ENCODE measurements at regions not wholly inside any gene's neighbourhood (a gene's known extent, or its start where the extent isn't known, plus 50 kb on each side); places are given as distances from the start of the nearest gene placed in this dataset.

DNA sequence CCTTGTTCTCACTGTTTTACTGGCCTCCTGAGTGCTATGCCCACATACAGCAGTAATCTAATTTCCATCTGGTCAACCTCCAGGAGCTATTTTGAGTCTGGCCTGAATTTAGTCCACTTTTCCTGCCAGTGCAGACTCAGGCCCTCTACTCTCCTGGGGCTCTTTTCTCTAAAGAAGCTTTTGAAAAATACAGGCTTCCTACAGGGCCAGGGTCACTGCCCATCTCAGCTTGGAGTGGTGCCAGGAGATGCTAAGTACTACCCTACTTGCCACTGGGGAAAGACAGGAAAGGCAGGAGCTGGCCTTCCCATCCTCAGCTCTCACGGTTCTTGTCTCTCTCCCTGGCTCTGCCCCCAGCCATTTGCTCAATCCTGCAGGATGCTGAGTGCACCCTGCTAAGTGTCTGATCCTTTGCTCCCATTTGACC lies 101.7 kb upstream of the SERP2 start:
- Histone ChIP-seq H2AFZ (no peak overlapping the region), H4K20me1 (replicated peaks; ENCODE audit: insufficient read depth) (no peaks in the 10 kb centered on the region), H3F3A (replicated peaks; ENCODE audit: low read depth) (no peaks in the 10 kb centered on the region), H3K4me2 (no peak overlapping the region), H3K9me2 (ENCODE audit: insufficient read depth) (peaks cover 12% of the 10 kb centered on the region; the same call in 1 of the 2 replicates), H3K27ac (ENCODE audit: low read depth) (no peak overlapping the region), H3K4me1 (ENCODE audit: insufficient read depth) (no peaks in the 10 kb centered on the region; the same call in 1 of the 2 replicates), H3K79me2 (replicated peaks; ENCODE audit: insufficient read depth) (no peaks in the 10 kb centered on the region), H3K4me3 (no peak overlapping the region), H3K27me3 (ENCODE audit: insufficient read depth) (no peaks in the 10 kb centered on the region), H3K36me3 (ENCODE audit: insufficient read depth) (no peaks in the 10 kb centered on the region)
- Mint-ChIP-seq H3K9me3 (peaks cover 4% of the 10 kb centered on the region), H3K4me1 (peaks cover 11% of the 10 kb centered on the region; the same call in 2 of the 3 replicates), H3K27ac (no peak overlapping the region; the same call in 1 of the 2 replicates), H3K36me3 (ENCODE audit: low read depth) (peaks cover 4% of the 10 kb centered on the region; the same call in 1 of the 3 replicates), H3K27me3 (ENCODE audit: insufficient read depth, low read depth, poor library complexity) (peaks cover 7% of the 10 kb centered on the region), H3K4me3 (no peak overlapping the region)
- DNase-seq (ENCODE audit: low spot score): no peak
- TF ChIP-seq JUNB (IDR thresholded peaks at IDR 0.05; ENCODE audit: unreplicated experiment): no peak
- TF ChIP-seq ZNF331 (CRISPR knock-in tag; IDR thresholded peaks at IDR 0.05; ENCODE audit: low read depth): no peak
- no peak for TF ChIP-seq STAT1 (IDR thresholded peaks at IDR 0.05; ENCODE audit: unreplicated experiment)
- no peak for TF ChIP-seq EZH2 (IDR thresholded peaks at IDR 0.05; ENCODE audit: low read depth, unreplicated experiment)
- no peak for TF ChIP-seq POLR2AphosphoS5 (IDR thresholded peaks at IDR 0.05; ENCODE audit: low read depth)
- ATAC-seq: no peak

GRCh38 chr13:44272692-44273091 lies 100.9 kb upstream of the SERP2 start:
- H3K9me2 ChIP-seq (ENCODE audit: insufficient read depth): peaks cover 14% of the 10 kb centered on the region; the same call in 1 of the 2 replicates
- no peak overlapping the region for H3K4me3 ChIP-seq
- no peak overlapping the region for H2AFZ ChIP-seq
- Mint-ChIP-seq H3K9me3 (no peaks in the 10 kb centered on the region), H3K36me3 (ENCODE audit: low read depth) (no peaks in the 10 kb centered on the region), H3K4me3 (no peak overlapping the region), H3K4me1 (peaks cover 11% of the 10 kb centered on the region; the same call in 2 of the 3 replicates), H3K27ac (no peak overlapping the region), H3K27me3 (ENCODE audit: insufficient read depth, low read depth, poor library complexity) (peaks cover 4% of the 10 kb centered on the region)
- DNase-seq (ENCODE audit: low spot score) (no peak), ATAC-seq (no peak)
- no peak overlapping the region for H3K4me2 ChIP-seq
- H3F3A ChIP-seq (replicated peaks; ENCODE audit: low read depth): no peaks in the 10 kb centered on the region
- H3K27me3 ChIP-seq (ENCODE audit: insufficient read depth): no peaks in the 10 kb centered on the region
- H3K36me3 ChIP-seq (ENCODE audit: insufficient read depth): no peaks in the 10 kb centered on the region
- H3K27ac ChIP-seq (ENCODE audit: low read depth): no peak overlapping the region
- no peaks in the 10 kb centered on the region for H4K20me1 ChIP-seq (replicated peaks; ENCODE audit: insufficient read depth)
- no peaks in the 10 kb centered on the region for H3K79me2 ChIP-seq (replicated peaks; ENCODE audit: insufficient read depth)
- TF ChIP-seq, protein P1, sequence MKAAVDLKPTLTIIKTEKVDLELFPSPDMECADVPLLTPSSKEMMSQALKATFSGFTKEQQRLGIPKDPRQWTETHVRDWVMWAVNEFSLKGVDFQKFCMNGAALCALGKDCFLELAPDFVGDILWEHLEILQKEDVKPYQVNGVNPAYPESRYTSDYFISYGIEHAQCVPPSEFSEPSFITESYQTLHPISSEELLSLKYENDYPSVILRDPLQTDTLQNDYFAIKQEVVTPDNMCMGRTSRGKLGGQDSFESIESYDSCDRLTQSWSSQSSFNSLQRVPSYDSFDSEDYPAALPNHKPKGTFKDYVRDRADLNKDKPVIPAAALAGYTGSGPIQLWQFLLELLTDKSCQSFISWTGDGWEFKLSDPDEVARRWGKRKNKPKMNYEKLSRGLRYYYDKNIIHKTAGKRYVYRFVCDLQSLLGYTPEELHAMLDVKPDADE (IDR thresholded peaks at IDR 0.05): no peak
- TF ChIP-seq NANOG (IDR thresholded peaks at IDR 0.05; ENCODE audit: borderline replicate concordance) (no peak), ZNF462 (CRISPR knock-in tag; IDR thresholded peaks at IDR 0.05) (no peak), CREB1 (CRISPR knock-in tag; IDR thresholded peaks at IDR 0.05; ENCODE audit: low read depth) (no peak), POLR2AphosphoS5 (IDR thresholded peaks at IDR 0.05; ENCODE audit: low read depth) (no peak), ZNF331 (CRISPR knock-in tag; IDR thresholded peaks at IDR 0.05; ENCODE audit: low read depth) (no peak)
- H3K4me1 ChIP-seq (ENCODE audit: insufficient read depth): no peaks in the 10 kb centered on the region; the same call in 1 of the 2 replicates
